Testis (tissue), 2 donors: ENCODE measurements at regions not wholly inside any gene's neighbourhood (a gene's known extent, or its start where the extent isn't known, plus 50 kb on each side); places are given as distances from the start of the nearest gene placed in this dataset.

Experiments
- DNase-seq: peaks from one replicate; pipeline ENCODE4 v3.0.0-alpha.2; 2019
- H3K27ac ChIP-seq, 2 donors: fragments of 200-600 bp; sonication (generic); one replicate each; pipeline ENCODE4 v1.5.1; 2019
- H3K27me3 ChIP-seq: fragments of 200-600 bp; sonication (generic); one replicate; pipeline ENCODE4 v1.5.1; 2019
- H3K36me3 ChIP-seq: fragments of 200-600 bp; sonication (generic); one replicate; pipeline ENCODE4 v1.5.1; 2017; ENCODE audit warnings: low read depth; ENCODE audit errors: missing control alignments
- H3K4me1 ChIP-seq: fragments of 200-600 bp; sonication (generic); one replicate; pipeline ENCODE4 v1.5.1; 2019
- H3K4me3 ChIP-seq, 2 donors: fragments of 200-600 bp; sonication (generic); one replicate each; pipeline ENCODE4 v1.5.1; 2017 to 2019
- H3K9me3 ChIP-seq: fragments of 200-600 bp; sonication (generic); one replicate; pipeline ENCODE4 v1.5.1; 2017
- CTCF ChIP-seq, 3 experiments: fragments of 450-650 bp in 2 of 3; fragments of 200-600 bp in 1 of 3; sonication (generic) in 1 of 3; IDR thresholded peaks; one replicate each; pipeline ENCODE4 v1.5.1; 2016 to 2019; ENCODE audit warnings: antibody characterized with exemption in 3 of 3, mild to moderate bottlenecking in 2 of 3, moderate library complexity in 1 of 3
- POLR2A ChIP-seq: fragments of 450-650 bp; IDR thresholded peaks from one replicate; pipeline ENCODE4 v1.6.1; 2017; ENCODE audit warnings: antibody characterized with exemption, mild to moderate bottlenecking, moderate library complexity
- WGBS, 2 donors: methylation state at CpG; one replicate each; pipeline ENCODE4 v1.1.5; 2018; 5-methylcytosine and 5-hydroxymethylcytosine counted together
- intact Hi-C: fragments of 100-400 bp; cut with DNase I; formaldehyde crosslinking; loops from one replicate; pipeline ENCODE4 v1.15.1; 2023; ENCODE audit warnings: low total_unique reads

DNA sequence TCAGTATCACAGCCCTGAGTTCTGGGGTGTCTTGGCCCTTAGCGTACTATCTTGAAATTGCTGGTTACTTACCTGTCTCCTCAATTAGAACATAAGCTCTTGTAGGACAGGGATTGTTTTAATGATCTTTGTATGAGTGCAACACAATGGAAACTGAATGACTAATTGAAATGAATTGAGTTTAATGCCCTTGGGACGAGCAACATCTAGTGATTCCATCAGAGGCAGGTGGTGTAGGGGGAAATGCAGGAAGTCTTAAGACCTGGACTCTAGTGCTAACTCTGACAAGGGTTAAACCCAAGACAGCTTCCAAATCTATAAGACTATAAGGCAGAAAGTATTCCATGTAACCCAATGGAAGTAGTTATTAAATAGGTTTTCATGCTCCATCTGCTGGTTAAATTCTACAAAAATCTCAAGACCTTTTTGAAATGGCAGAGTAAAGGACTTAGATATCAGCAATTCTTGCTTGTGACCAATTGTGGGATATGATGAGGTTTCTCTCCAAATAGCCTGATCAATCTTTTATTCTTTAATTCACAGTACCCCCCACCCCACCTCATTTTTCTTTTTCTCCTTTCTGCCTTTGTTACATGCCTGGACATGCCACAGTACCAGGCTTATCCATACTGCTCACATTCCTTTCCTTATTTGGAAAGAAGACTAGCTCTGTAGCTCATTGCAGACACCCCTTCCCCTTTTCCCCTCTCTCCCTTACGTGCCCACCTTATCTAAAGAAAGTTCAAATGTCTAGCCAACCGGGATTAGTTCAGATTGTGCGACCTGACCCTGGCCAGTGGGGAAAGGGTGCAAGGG lies 340.8 kb downstream of the PAPSS1 start:
- H3K9me3 ChIP-seq: no peaks in the 10 kb centered on the region
- H3K36me3 ChIP-seq: no peaks in the 10 kb centered on the region
- TF ChIP-seq POLR2A (no peak), CTCF (IDR thresholded peaks at IDR 0.05) (no peak)
- DNase-seq: no peak
- WGBS, 2 donors: 60 to 78% methylated on average over 5 of the region's 5 CpGs
- H3K4me1 ChIP-seq: no peaks in the 10 kb centered on the region
- no peak overlapping the region for H3K27ac ChIP-seq
- H3K27me3 ChIP-seq: no peaks in the 10 kb centered on the region
- no peak overlapping the region for H3K4me3 ChIP-seq
- intact Hi-C loops: no loop called here

- 71 to 83% methylated on average over 1 of the region's 1 CpG for WGBS, 2 donors
- H3K4me1 ChIP-seq: no peaks in the 10 kb centered on the region
These were observed 340.2 kb upstream of the DKK2 start for GRCh38 chr4:107376293-107376692.

GRCh38 chr4:107366900-107367299 lies 330.8 kb upstream of the DKK2 start:
- no peaks in the 10 kb centered on the region for H3K9me3 ChIP-seq
- H3K4me1 ChIP-seq: no peaks in the 10 kb centered on the region
- H3K27ac ChIP-seq: no peak overlapping the region
- H3K4me3 ChIP-seq: no peak overlapping the region
- intact Hi-C loops: no loop called here
- no peak for TF ChIP-seq POLR2A
- TF ChIP-seq CTCF (IDR thresholded peaks at IDR 0.05): no peak
- DNase-seq: no peak
- H3K27me3 ChIP-seq: no peaks in the 10 kb centered on the region
- no peaks in the 10 kb centered on the region for H3K36me3 ChIP-seq

More at GRCh38 chr4:107376293-107376692, 340.2 kb upstream of the DKK2 start:
- H3K27me3 ChIP-seq: no peaks in the 10 kb centered on the region
- H3K9me3 ChIP-seq: no peaks in the 10 kb centered on the region
- no peak overlapping the region for H3K4me3 ChIP-seq
- H3K36me3 ChIP-seq: no peaks in the 10 kb centered on the region
- intact Hi-C loops: no loop called here
- no peak overlapping the region for H3K27ac ChIP-seq
- no peak for DNase-seq
- TF ChIP-seq CTCF (IDR thresholded peaks at IDR 0.05) (no peak), POLR2A (no peak)

GRCh38 chr4:107366016-107366735 lies 330.1 kb upstream of the DKK2 start:
- TF ChIP-seq CTCF (IDR thresholded peaks at IDR 0.05): no peak
- no peak for TF ChIP-seq POLR2A
- Histone ChIP-seq H3K27ac (no peak overlapping the region), H3K9me3 (no peaks in the 10 kb centered on the region), H3K27me3 (no peaks in the 10 kb centered on the region), H3K4me1 (no peaks in the 10 kb centered on the region), H3K4me3 (no peak overlapping the region), H3K36me3 (no peaks in the 10 kb centered on the region)
- intact Hi-C loops: no loop called here
- DNase-seq: no peak
- WGBS, 2 donors: 71 to 77% methylated on average over 5 of the region's 5 CpGs
